MCF 10A (cell line): ENCODE measurements at regions not wholly inside any gene's neighbourhood (a gene's known extent, or its start where the extent isn't known, plus 50 kb on each side); places are given as distances from the start of the nearest gene placed in this dataset.

Experiments used
- BruUV-seq: library from RNA; stranded (reverse); fragments of 400-500 nt; replicated peaks from 2 replicates; lab custom pipeline; 2021; lab: Mats Ljungman, UMichigan
- CTCF ChIA-PET: fragments of 300-600 bp; sonication (Branson Sonifier 250); formaldehyde crosslinking; extraction: SDS; loops from one replicate; lab custom pipeline; 2021; ENCODE audit warnings: antibody characterized with exemption, inconsistent platforms; lab: Yijun Ruan, JAX
- POLR2A ChIA-PET: fragments of 300-600, 350-650 bp; sonication (Branson Sonifier 250); formaldehyde crosslinking; extraction: SDS; loops from one replicate; lab custom pipeline; 2020; ENCODE audit warnings: antibody characterized with exemption, inconsistent platforms; lab: Yijun Ruan, JAX
- DNase-seq: peaks from one replicate; pipeline ENCODE4 v3.0.0-alpha.2; 2018; ENCODE audit not compliant: unreplicated experiment
- H3K27ac Mint-ChIP-seq: one replicate; pipeline ENCODE4 v1.8.0; 2022; ENCODE audit warnings: mild to moderate bottlenecking, low read depth, mixed read lengths; ENCODE audit not compliant: unreplicated experiment
- H3K27me3 Mint-ChIP-seq: one replicate; pipeline ENCODE4 v1.8.0; 2022; ENCODE audit warnings: mixed read lengths; ENCODE audit not compliant: insufficient read depth, unreplicated experiment
- H3K36me3 Mint-ChIP-seq: one replicate; pipeline ENCODE4 v1.8.0; 2022; ENCODE audit warnings: mild to moderate bottlenecking, moderate library complexity, mixed read lengths; ENCODE audit not compliant: insufficient read depth, unreplicated experiment
- H3K4me1 Mint-ChIP-seq: one replicate; pipeline ENCODE4 v1.8.0; 2022; ENCODE audit warnings: mixed read lengths; ENCODE audit not compliant: insufficient read depth, unreplicated experiment
- H3K4me3 Mint-ChIP-seq: one replicate; pipeline ENCODE4 v1.8.0; 2022; ENCODE audit warnings: mild to moderate bottlenecking, moderate library complexity, mixed read lengths; ENCODE audit not compliant: unreplicated experiment
- H3K9me3 Mint-ChIP-seq: one replicate; pipeline ENCODE4 v1.8.0; 2022; ENCODE audit warnings: mixed read lengths; ENCODE audit not compliant: unreplicated experiment
- CTCF ChIP-seq: fragments of 200-600 bp; IDR thresholded peaks from one replicate; pipeline ENCODE4 v1.8.0; 2022; ENCODE audit warnings: antibody characterized with exemption, mild to moderate bottlenecking; ENCODE audit not compliant: unreplicated experiment
- intact Hi-C: fragments of 100-400 bp; cut with micrococcal nuclease; formaldehyde crosslinking; loops from 2 replicates; pipeline ENCODE4 v1.14.1; 2022

GRCh38 chr3:76134166-76134565 is 348.8 kb upstream of the ZNF717 start:
- ChIA-PET CTCF (no interaction called here), POLR2A (no interaction called here)
- Mint-ChIP-seq H3K4me3 (no peak overlapping the region), H3K4me1 (no peaks in the 10 kb centered on the region), H3K36me3 (no peaks in the 10 kb centered on the region), H3K27me3 (peaks cover 57% of the 10 kb centered on the region), H3K27ac (no peak overlapping the region), H3K9me3 (no peaks in the 10 kb centered on the region)
- TF ChIP-seq CTCF, result no peak
- DNase-seq, result peak; percentile 15
- BruUV-seq, result no TSS peak
- intact Hi-C loops, result no loop called here

DNA sequence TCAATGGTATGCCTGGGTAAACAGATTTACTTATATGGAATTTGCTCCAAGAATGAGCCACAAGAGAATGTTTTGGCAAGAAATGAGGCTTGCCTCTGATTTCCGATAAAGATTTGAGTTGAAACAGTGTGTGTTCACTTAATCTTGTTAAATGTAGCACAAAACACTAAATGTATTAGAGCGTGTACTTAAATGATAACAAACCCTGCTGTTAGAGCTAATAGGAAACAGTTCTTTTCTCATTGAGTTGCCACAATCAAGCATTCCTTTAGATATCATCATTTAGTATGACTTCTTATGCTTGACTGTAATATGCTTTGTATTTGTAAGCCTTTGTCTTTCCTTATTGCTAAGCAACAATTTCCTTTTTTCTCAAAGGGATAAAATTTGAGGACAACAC is 353.6 kb upstream of the ZNF717 start:
- Mint-ChIP-seq H3K36me3 (no peaks in the 10 kb centered on the region), H3K9me3 (no peaks in the 10 kb centered on the region), H3K4me1 (no peaks in the 10 kb centered on the region), H3K27ac (no peak overlapping the region), H3K4me3 (no peak overlapping the region), H3K27me3 (peaks cover 45% of the 10 kb centered on the region)
- CTCF ChIA-PET, result interaction anchor here (0.6 to 1.0 kb wide), 2 partner anchors 10 to 166 kb away, joined by 3 read pairs; no protein-coding TSS in a partner anchor
- no TSS peak for BruUV-seq
- intact Hi-C loops, result no loop called here
- TF ChIP-seq CTCF, result no peak
- DNase-seq, result no peak
- POLR2A ChIA-PET, result no interaction called here

DNA sequence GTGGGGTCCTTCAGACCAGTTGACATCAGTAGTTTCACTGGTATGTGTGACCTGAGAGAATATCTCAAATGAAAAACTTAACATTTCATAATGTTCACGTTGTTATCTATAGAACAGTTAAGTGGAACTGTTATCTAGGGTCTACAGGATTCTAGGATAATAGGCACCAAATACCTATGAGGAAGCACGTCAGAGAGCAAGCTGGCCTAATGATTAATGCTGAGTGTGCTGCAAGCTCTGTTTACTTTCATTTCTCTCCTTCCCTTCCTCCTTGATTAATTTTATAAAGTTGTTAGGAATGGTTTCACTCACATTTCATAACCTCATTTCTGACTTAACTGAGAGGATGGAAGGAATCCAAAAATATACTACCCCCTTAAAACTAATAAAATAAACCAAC is 362.5 kb upstream of the ZNF717 start:
- intact Hi-C loops, result no loop called here
- Mint-ChIP-seq H3K4me1 (no peaks in the 10 kb centered on the region), H3K27ac (no peak overlapping the region), H3K9me3 (no peaks in the 10 kb centered on the region), H3K36me3 (no peaks in the 10 kb centered on the region), H3K4me3 (no peak overlapping the region), H3K27me3 (no peaks in the 10 kb centered on the region)
- no peak for DNase-seq
- BruUV-seq, result no TSS peak
- TF ChIP-seq CTCF, result no peak
- ChIA-PET POLR2A (no interaction called here), CTCF (interaction anchor here (0.6 kb wide), 1 partner anchor 102 kb away, joined by 3 read pairs; no protein-coding TSS in a partner anchor)

DNA sequence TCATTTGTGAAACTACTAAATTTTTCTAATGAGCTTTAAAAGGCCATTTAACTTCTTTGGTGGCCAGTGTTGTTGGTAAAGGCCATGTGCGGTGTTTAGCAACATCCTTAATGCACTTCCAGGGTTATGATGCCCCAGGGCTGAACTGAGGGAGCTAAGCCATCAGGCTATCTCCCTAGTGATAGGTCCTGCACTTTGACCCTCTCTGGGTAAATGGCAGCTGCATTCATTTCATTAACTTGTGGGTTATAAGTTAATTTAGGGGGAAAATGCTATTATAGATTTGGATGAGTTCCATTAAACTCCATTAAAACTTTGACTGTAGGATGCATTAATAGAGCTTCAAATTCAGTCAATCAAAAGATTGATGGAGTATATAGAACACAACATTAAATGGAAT is 366.7 kb upstream of the ZNF717 start:
- no TSS peak for BruUV-seq
- peaks cover 26% of the 10 kb centered on the region for H3K27me3 Mint-ChIP-seq
- no peak for TF ChIP-seq CTCF
- H3K4me1 Mint-ChIP-seq, result no peaks in the 10 kb centered on the region
- no peaks in the 10 kb centered on the region for H3K36me3 Mint-ChIP-seq
- ChIA-PET POLR2A (no interaction called here), CTCF (no interaction called here)
- H3K27ac Mint-ChIP-seq, result no peak overlapping the region
- intact Hi-C loops, result no loop called here
- no peak overlapping the region for H3K4me3 Mint-ChIP-seq
- DNase-seq, result no peak
- no peaks in the 10 kb centered on the region for H3K9me3 Mint-ChIP-seq
